Heart left ventricle (tissue), 16 donors: ENCODE measurements at regions not wholly inside any gene's neighbourhood (a gene's known extent, or its start where the extent isn't known, plus 50 kb on each side); places are given as distances from the start of the nearest gene placed in this dataset.
A peak's percentile ranks its signal among the peaks of the same experiment; 100 is the strongest.
"Not testable (repeated sequence)": the region's sequence is repeated elsewhere in the genome, so short reads cannot be mapped to it uniquely, and the experiment has no call there.

ENCODE experiments used
- ATAC-seq, 4 donors: fragments of 200-7000 bp; cut with Tn5 transposase; one replicate each; pipeline ENCODE4 v1.9.1; 2020 to 2022; ENCODE audit warnings: moderate library complexity in 4 of 4, mild to moderate bottlenecking in 3 of 4, moderate number of reproducible peaks in 1 of 4
- DNase-seq, 5 donors: peaks; one replicate each; pipeline ENCODE4 v3.0.0-alpha.2; 2020
- H3K27ac ChIP-seq, 12 donors: fragments of 200-600 bp; sonication (generic) in 4 of 12; one replicate each; pipeline versions ENCODE4 v1.5.0 to v1.8.0; 2016 to 2022; ENCODE audit warnings: mild to moderate bottlenecking in 2 of 12
- H3K27me3 ChIP-seq, 9 donors: fragments of 200-600 bp; sonication (generic) in 2 of 9; one replicate each; pipeline versions ENCODE4 v1.5.1 to v1.8.0; 2016 to 2022; ENCODE audit warnings: mild to moderate bottlenecking in 3 of 9
- H3K36me3 ChIP-seq, 9 donors: fragments of 200-600 bp; sonication (generic) in 2 of 9; one replicate each; pipeline versions ENCODE4 v1.5.0 to v1.8.0; 2018 to 2022; ENCODE audit warnings: mild to moderate bottlenecking in 2 of 9
- H3K4me1 ChIP-seq, 12 donors: fragments of 200-600 bp; sonication (generic) in 4 of 12; one replicate each; pipeline versions ENCODE4 v1.5.0 to v1.8.0; 2016 to 2022; ENCODE audit warnings: mild to moderate bottlenecking in 3 of 12
- H3K4me3 ChIP-seq, 12 donors: fragments of 200-600 bp; sonication (generic) in 4 of 12; one replicate each; pipeline versions ENCODE4 v1.5.0 to v1.8.0; 2017 to 2022; ENCODE audit warnings: mild to moderate bottlenecking in 9 of 12, moderate library complexity in 4 of 12
- H3K9me3 ChIP-seq, 12 donors: fragments of 200-600 bp; sonication (generic) in 4 of 12; one replicate each; pipeline versions ENCODE4 v1.5.0 to v1.8.0; 2016 to 2022; ENCODE audit warnings: mild to moderate bottlenecking in 1 of 12
- WGBS, 4 donors: extraction: QIAGEN DNeasy Blood & Tissue Kit in 2 of 4; methylation state at CpG; one replicate each; pipeline versions ENCODE4 v1.1.5 to v1.1.7; 2013 to 2018; 5-methylcytosine and 5-hydroxymethylcytosine counted together
- intact Hi-C, 10 donors: fragments of 100-400 bp; cut with DNase I; formaldehyde crosslinking; loops; one replicate each; pipeline versions ENCODE4 v1.11.1 to v1.14.2; 2022
- donor health status: ischemic (EF 13 %, LVEDD 7.1; RV severe dilation, severe dysfunction).
- donor health status: healthy with polysubstance abuse.
- donor health status: DM: no; HTN: yes; CAD: no.
- donor health status: DM: no; HTN: no; CAD: no.
- donor health status: ischemic (EF 25% LVEDD 6.9; RV normal size, moderate dysfunction).
- donor health status: ischemic (EF 25% LVEDD 5.7; RV mildly dilated, moderate dysfunction).
- donor health status: healthy.
- donor health status: DM: yes; HTN: yes; CAD: no.
- donor health status: ischemic (EF 35%, LVEDD 5.7; RV mildly dilated, moderate dysfunction).
- donor health status: nonischemic (EF 11% LVEDD 7.7; RV severe dilation, severe dysfunction).
- donor health status: DM: yes; HTN: yes; CAD: no.
- donor health status: PGD.
- donor health status: ischemic (EF 29% LVEDD 5.4; RV normal size, mild dysfunction).
- donor health status: nonischemic (EF 23%, LVEDD 6.1; RV moderate dilation, normal function).

GRCh38 chr2:87592974-87593373 lies 154.9 kb upstream of the PLGLB2 start:
- H3K36me3 ChIP-seq, H3K9me3 ChIP-seq, H3K4me3 ChIP-seq, H3K27me3 ChIP-seq, ATAC-seq, intact Hi-C loops, DNase-seq: not testable (repeated sequence)
- Histone ChIP-seq H3K27ac (peak overlapping the region in 1 of 12 donors; percentile 55), H3K4me1 (peaks cover 0 to 15% (median 5%) of the 10 kb centered on the region in 12 donors)
- WGBS, 4 donors, result 90 to 92% (median 91%) methylated on average over 3 to 4 of the region's 4 CpGs

DNA sequence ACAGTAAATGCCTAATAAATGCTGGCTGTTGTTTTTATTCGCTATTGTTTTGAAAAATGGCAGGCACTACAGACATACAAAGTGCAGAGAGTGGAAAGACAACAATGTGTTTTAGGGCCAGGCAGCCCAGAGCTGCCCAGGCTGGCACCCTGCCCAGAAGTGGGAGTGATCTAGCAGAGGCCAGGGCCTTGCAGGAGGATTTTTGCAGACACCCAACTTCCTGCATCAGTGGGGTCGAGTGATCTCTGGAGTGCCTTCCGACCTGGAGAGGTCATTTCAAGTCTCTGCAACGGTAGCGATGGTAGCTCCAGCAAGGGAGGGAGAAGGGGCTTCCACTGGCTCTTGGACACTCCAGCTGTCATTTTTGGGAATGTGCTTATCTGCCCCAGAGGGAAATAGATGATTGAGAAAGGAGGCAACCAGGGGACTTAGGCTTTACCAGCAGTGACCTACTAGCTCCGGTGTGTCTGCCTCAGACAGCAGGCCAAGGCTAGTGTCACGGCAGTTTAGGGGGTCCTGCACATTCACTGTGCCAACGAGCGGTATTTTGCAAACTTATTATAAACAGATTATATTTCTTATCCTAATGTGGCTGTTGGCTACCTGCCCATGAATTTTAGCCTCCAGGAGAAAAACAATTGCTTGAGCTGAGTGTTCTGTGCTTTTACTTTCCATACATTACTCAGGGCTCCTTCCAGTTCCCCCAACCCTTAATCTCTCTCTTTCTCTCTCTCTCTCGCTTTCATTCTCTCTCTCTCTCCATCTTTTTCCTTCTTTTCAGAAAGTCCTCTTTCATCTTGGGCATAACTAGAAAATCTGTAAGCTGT lies 153.9 kb upstream of the PLGLB2 start:
- 0 to 12% (median 3%) methylated on average over 3 to 8 of the region's 10 CpGs; no CpG with 5 or more reads in 1 of the 4 donors for WGBS, 4 donors
- intact Hi-C loops, H3K36me3 ChIP-seq, H3K9me3 ChIP-seq, H3K27me3 ChIP-seq, H3K4me3 ChIP-seq: not testable (repeated sequence)
- DNase-seq, result peak; percentile 67 to 91 (median 76)
- Histone ChIP-seq H3K27ac (peak overlapping the region in 3 of 12 donors; percentile 53 to 77 (median 60)), H3K4me1 (peaks cover 0 to 15% (median 5%) of the 10 kb centered on the region in 12 donors)
- peak; percentile 82 to 86 (median 84) for ATAC-seq

DNA sequence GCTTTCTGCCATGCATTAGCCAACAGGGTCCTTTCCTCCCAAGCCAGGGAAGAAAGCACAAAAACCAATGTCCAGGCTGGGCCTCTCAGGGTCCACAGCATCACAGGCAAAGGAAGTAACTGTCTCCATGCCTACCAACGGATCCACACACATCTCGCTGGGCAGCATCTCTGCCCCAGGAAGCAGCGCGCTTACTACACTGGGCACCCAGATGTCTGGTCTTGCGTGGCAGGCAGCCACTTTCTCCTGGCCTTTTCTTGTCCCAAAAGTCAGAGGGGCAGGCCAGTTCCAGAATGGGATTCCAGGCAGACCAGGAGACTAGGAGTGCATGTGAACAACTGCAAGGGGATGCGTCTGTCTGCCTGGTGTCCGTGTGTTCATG lies 153.3 kb upstream of the PLGLB2 start:
- intact Hi-C loops, H3K9me3 ChIP-seq, H3K36me3 ChIP-seq, H3K27me3 ChIP-seq, H3K4me3 ChIP-seq: not testable (repeated sequence)
- DNase-seq (peak in 2 of 5 donors; percentile 28 to 29), ATAC-seq (peak; percentile 29 to 63 (median 48))
- Histone ChIP-seq H3K27ac (peak overlapping the region in 6 of 12 donors; percentile 32 to 77 (median 53)), H3K4me1 (peaks cover 0 to 15% (median 5%) of the 10 kb centered on the region in 12 donors)
- WGBS, 4 donors, result 40 to 59% (median 42%) methylated on average over 1 to 7 of the region's 7 CpGs

DNA sequence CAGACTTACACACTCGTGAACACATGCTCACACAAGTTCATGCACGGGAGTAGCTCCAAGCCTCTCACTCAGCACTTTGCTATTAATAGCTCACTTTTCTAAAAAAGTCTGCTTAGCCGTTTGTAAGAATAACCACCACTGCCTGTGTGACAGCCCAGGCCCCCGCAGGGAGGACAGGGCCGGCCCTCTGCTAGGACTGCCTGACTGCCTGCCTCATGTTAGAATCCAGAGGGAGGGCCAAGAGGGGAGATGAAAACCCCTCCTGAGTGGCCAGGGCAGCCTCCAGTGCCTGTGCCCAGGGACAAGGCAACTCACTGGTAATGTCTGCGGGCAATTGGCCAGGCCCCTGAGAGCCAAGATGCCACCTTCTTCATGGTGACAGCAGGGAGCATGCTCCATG lies 152.9 kb upstream of the PLGLB2 start:
- H3K36me3 ChIP-seq, H3K27me3 ChIP-seq, H3K4me3 ChIP-seq, intact Hi-C loops, H3K9me3 ChIP-seq: not testable (repeated sequence)
- Histone ChIP-seq H3K27ac (peak overlapping the region in 7 of 12 donors; percentile 49 to 77 (median 72)), H3K4me1 (peaks cover 0 to 15% (median 5%) of the 10 kb centered on the region in 12 donors)
- peak; percentile 86 to 92 (median 91) for ATAC-seq
- WGBS, 4 donors, result 29 to 40% (median 35%) methylated on average over 1 to 6 of the region's 6 CpGs; no CpG with 5 or more reads in 1 of the 4 donors
- DNase-seq, result peak; percentile 30 to 77 (median 52)

- H3K27ac ChIP-seq, ATAC-seq, intact Hi-C loops, H3K36me3 ChIP-seq, H3K9me3 ChIP-seq, DNase-seq, H3K27me3 ChIP-seq, H3K4me3 ChIP-seq, H3K4me1 ChIP-seq: not testable (repeated sequence)
- 90% methylated on average over 1 of the region's 3 CpGs; no CpG with 5 or more reads in 2 of the 4 donors for WGBS, 4 donors
These were observed 146.9 kb upstream of the PLGLB2 start for GRCh38 chr2:87600961-87601360.

GRCh38 chr2:87602118-87602517 lies 145.8 kb upstream of the PLGLB2 start:
- WGBS, 4 donors, result no CpG with 5 or more reads among the region's 7 CpGs
- H3K4me1 ChIP-seq, H3K9me3 ChIP-seq, H3K27ac ChIP-seq, H3K4me3 ChIP-seq, H3K36me3 ChIP-seq, H3K27me3 ChIP-seq, DNase-seq, intact Hi-C loops, ATAC-seq: not testable (repeated sequence)

GRCh38 chr2:87602728-87603127 lies 145.2 kb upstream of the PLGLB2 start:
- no CpG with 5 or more reads among the region's 2 CpGs for WGBS, 4 donors
- H3K4me3 ChIP-seq, H3K36me3 ChIP-seq, H3K9me3 ChIP-seq, H3K27ac ChIP-seq, H3K4me1 ChIP-seq, DNase-seq, intact Hi-C loops, H3K27me3 ChIP-seq: not testable (repeated sequence)
- peak; percentile 48 to 69 (median 68) for ATAC-seq

DNA sequence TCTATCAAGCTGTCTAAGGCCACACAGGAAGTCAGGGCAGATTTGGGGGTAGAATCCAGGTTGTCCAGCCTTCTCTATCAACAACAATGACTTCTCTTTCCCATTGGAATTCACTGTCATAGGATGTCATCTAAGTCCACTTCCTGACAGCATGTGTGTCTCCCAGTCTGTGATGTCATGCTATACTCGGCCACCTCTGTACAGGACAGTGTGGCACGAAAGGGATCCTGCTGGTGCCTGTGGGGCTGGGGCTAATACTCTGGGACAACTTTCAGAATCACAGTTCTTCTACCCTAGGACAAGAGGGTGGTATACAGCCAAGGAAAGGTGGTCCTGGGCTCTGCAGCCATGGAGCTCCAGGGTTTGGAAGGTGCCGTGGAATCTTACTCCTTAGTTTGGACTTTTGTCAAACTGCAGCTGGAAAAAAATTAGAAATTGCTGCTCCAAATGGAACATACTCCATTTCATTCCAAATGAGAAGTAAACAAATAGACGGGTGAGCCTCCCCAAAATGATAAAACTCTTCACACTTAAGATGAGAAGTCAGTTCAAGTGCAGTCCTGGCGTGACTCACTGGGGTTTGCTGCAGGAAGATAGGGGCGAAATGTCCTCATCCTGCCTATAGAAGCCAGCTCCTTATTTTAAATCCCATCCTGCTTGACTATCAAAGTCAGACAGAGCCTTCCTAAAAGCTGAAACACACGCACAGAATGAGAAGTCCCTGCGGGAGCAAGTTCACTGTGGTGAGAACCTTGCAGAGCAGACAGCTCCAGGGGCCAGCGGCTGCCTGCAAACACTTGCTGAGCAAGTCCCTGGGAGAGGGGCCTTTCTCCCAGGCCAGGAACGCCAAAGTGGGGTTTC lies 144.2 kb upstream of the PLGLB2 start:
- H3K27ac ChIP-seq, result peak overlapping the region in 5 of 12 donors; percentile 46 to 55 (median 50)
- H3K36me3 ChIP-seq, H3K9me3 ChIP-seq, H3K4me3 ChIP-seq, H3K4me1 ChIP-seq, intact Hi-C loops, H3K27me3 ChIP-seq: not testable (repeated sequence)
- WGBS, 4 donors, result 2 to 9% methylated on average over 5 of the region's 10 CpGs; no CpG with 5 or more reads in 2 of the 4 donors
- DNase-seq, result peak in 2 of 5 donors; percentile 33 to 42
- peak; percentile 27 to 68 (median 50) for ATAC-seq

GRCh38 chr2:87604279-87604818 lies 143.5 kb upstream of the PLGLB2 start:
- H3K4me3 ChIP-seq, H3K9me3 ChIP-seq, H3K4me1 ChIP-seq, H3K27me3 ChIP-seq, intact Hi-C loops, H3K36me3 ChIP-seq: not testable (repeated sequence)
- ATAC-seq (peak; percentile 85 to 93 (median 88)), DNase-seq (peak; percentile 37 to 79 (median 50))
- peak overlapping the region in 5 of 12 donors; percentile 46 to 55 (median 50) for H3K27ac ChIP-seq
- 5 to 8% methylated on average over 3 to 4 of the region's 6 CpGs; no CpG with 5 or more reads in 2 of the 4 donors for WGBS, 4 donors

GRCh38 chr2:87604980-87605379 lies 142.9 kb upstream of the PLGLB2 start:
- H3K27me3 ChIP-seq, H3K4me3 ChIP-seq, H3K27ac ChIP-seq, ATAC-seq, H3K9me3 ChIP-seq, H3K36me3 ChIP-seq, DNase-seq, intact Hi-C loops, H3K4me1 ChIP-seq: not testable (repeated sequence)
- no CpG with 5 or more reads among the region's 2 CpGs for WGBS, 4 donors
